ENCODE measurements at regions not wholly inside any gene's neighbourhood (a gene's known extent, or its start where the extent isn't known, plus 50 kb on each side); places are given as distances from the start of the nearest gene placed in this dataset.

DNA sequence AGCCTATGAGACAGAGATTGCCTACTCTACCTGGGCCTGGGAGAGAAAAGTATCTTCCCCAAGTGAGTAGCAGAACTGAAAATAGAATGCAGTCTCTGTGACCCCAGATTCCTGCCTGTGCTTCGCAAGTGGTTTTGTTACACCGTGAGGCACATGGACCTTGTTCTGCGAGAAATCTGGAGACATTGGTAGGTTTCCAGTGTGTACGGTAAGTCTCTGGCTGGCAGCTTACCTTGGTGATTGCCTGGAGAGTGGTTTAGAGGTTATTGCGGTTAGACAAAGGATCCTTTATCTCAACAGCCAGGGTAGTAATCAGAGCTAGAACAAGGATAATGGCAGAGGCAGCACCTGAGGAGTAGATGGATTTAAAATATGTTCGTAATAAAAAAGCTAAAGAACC lies 606.0 kb upstream of the GCFC2 start:
- Histone ChIP-seq H3K79me2 (ENCODE audit: low read length) (no peaks in the 10 kb centered on the region), H3K27ac (ENCODE audit: low read length) (no peak overlapping the region), H3K9me3 (ENCODE audit: low read length) (no peaks in the 10 kb centered on the region), H4K20me1 (ENCODE audit: low read length) (no peaks in the 10 kb centered on the region), H3F3A (ENCODE audit: low read length, unreplicated experiment) (no peaks in the 10 kb centered on the region), H3K4me2 (ENCODE audit: low read length) (no peak overlapping the region), H3K9me2 (replicated peaks; ENCODE audit: low read length) (no peaks in the 10 kb centered on the region), H3K27me3 (ENCODE audit: low read length) (no peaks in the 10 kb centered on the region), H3K4me3 (ENCODE audit: low read length) (no peak overlapping the region), H2AFZ (ENCODE audit: low read length) (no peak overlapping the region), H3K36me3 (ENCODE audit: low read depth, low read length) (no peaks in the 10 kb centered on the region), H3K4me1 (ENCODE audit: insufficient read depth, low read length) (no peaks in the 10 kb centered on the region), H3K9ac (ENCODE audit: low read length) (no peak overlapping the region)
- BruUV-seq (replicated peaks): no TSS peak
- POLR2A ChIA-PET (ENCODE audit: unreplicated experiment): no interaction called here
- no peak for TF ChIP-seq CTCF (conservative IDR thresholded peaks at IDR 0.05; ENCODE audit: low read depth, low read length)
- no peak for TF ChIP-seq EZH2 (IDR thresholded peaks at IDR 0.05; ENCODE audit: low read length, unreplicated experiment)
- CTCF ChIA-PET: no interaction called here
- ATAC-seq (no peak), DNase-seq (no peak)
- intact Hi-C loops (cut with micrococcal nuclease): no loop called here

DNA sequence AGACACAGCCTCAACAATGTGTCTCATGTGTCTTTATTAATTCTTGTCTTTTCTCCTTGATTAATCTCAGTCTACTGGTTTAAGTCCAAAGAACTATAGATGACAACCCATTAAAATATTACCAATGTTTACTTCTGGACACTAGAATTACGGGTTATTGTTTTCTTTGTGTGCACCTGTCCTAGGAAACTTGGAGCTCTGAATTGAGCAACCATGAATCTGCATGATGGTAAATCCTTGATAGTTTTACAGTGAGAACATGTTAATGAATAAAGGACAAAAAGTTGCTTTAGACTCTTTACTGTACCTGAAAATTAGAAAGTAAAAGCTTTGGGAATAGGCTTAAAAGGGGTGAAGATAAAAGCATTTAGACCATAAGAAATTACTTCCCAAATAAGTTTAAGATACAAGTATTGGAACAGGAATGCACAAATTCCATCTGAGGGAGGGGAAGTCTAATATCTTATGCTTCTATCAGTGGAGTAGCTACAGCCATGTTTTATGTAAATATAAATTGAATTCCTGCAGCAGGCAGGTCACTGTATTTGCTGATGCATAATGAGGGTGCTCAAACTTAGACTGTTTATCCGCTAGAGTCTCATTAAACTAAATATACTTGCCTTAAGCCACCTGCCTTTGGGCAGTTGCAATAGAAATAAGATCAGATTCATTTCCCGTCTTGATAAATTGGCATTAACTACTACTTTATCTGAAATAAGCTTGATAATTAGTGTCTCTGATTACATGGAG lies 603.7 kb upstream of the GCFC2 start:
- no peaks in the 10 kb centered on the region for H3K4me1 ChIP-seq (ENCODE audit: insufficient read depth, low read length)
- no peaks in the 10 kb centered on the region for H4K20me1 ChIP-seq (ENCODE audit: low read length)
- H3K27ac ChIP-seq (ENCODE audit: low read length): no peak overlapping the region
- ChIA-PET CTCF (no interaction called here), POLR2A (ENCODE audit: unreplicated experiment) (no interaction called here)
- no peaks in the 10 kb centered on the region for H3K79me2 ChIP-seq (ENCODE audit: low read length)
- no peak for ATAC-seq
- H2AFZ ChIP-seq (ENCODE audit: low read length): no peak overlapping the region
- H3K9me3 ChIP-seq (ENCODE audit: low read length): no peaks in the 10 kb centered on the region
- H3K27me3 ChIP-seq (ENCODE audit: low read length): no peaks in the 10 kb centered on the region
- no peak overlapping the region for H3K4me2 ChIP-seq (ENCODE audit: low read length)
- H3F3A ChIP-seq (ENCODE audit: low read length, unreplicated experiment): no peaks in the 10 kb centered on the region
- DNase-seq: no peak
- H3K9ac ChIP-seq (ENCODE audit: low read length): no peak overlapping the region
- intact Hi-C loops (cut with micrococcal nuclease): no loop called here
- H3K36me3 ChIP-seq (ENCODE audit: low read depth, low read length): no peaks in the 10 kb centered on the region
- no TSS peak for BruUV-seq (replicated peaks)
- H3K9me2 ChIP-seq (replicated peaks; ENCODE audit: low read length): no peaks in the 10 kb centered on the region
- TF ChIP-seq CTCF (conservative IDR thresholded peaks at IDR 0.05; ENCODE audit: low read depth, low read length) (no peak), EZH2 (IDR thresholded peaks at IDR 0.05; ENCODE audit: low read length, unreplicated experiment) (no peak), EZH2phosphoT487 (IDR thresholded peaks at IDR 0.05; ENCODE audit: borderline replicate concordance, low read length) (no peak)
- H3K4me3 ChIP-seq (ENCODE audit: low read length): no peak overlapping the region

DNA sequence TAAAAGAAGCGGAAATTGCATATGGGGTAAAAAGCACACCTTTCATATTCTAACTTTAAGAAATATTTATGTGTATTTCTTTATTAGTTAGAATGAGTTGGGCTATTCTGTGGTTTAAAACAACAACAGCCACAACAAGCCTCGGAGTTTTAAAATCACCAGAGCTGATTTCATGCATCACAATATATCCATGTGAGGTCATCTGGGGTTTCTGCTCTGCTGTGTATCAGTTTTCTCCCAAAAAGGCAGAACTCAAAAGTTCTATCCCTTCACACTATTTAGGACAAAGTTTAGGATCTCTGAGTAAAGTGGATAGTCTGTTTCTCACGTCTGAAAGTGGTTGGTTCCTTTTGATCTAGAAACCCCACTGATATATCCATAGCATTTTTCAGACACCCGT lies 601.5 kb upstream of the GCFC2 start:
- Histone ChIP-seq H3K79me2 (ENCODE audit: low read length) (no peaks in the 10 kb centered on the region), H3F3A (ENCODE audit: low read length, unreplicated experiment) (no peaks in the 10 kb centered on the region), H3K9me2 (replicated peaks; ENCODE audit: low read length) (no peaks in the 10 kb centered on the region), H3K9me3 (ENCODE audit: low read length) (no peaks in the 10 kb centered on the region), H2AFZ (ENCODE audit: low read length) (no peak overlapping the region), H3K4me3 (ENCODE audit: low read length) (no peak overlapping the region), H3K27me3 (ENCODE audit: low read length) (no peaks in the 10 kb centered on the region), H3K36me3 (ENCODE audit: low read depth, low read length) (no peaks in the 10 kb centered on the region), H3K4me1 (ENCODE audit: insufficient read depth, low read length) (no peaks in the 10 kb centered on the region), H3K4me2 (ENCODE audit: low read length) (no peak overlapping the region), H4K20me1 (ENCODE audit: low read length) (no peaks in the 10 kb centered on the region), H3K9ac (ENCODE audit: low read length) (no peak overlapping the region), H3K27ac (ENCODE audit: low read length) (no peak overlapping the region)
- intact Hi-C loops (cut with micrococcal nuclease): no loop called here
- POLR2A ChIA-PET (ENCODE audit: unreplicated experiment): no interaction called here
- DNase-seq: no peak
- TF ChIP-seq EZH2phosphoT487 (IDR thresholded peaks at IDR 0.05; ENCODE audit: borderline replicate concordance, low read length) (no peak), EZH2 (IDR thresholded peaks at IDR 0.05; ENCODE audit: low read length, unreplicated experiment) (no peak), CTCF (conservative IDR thresholded peaks at IDR 0.05; ENCODE audit: low read depth, low read length) (no peak)
- no TSS peak for BruUV-seq (replicated peaks)
- ATAC-seq: no peak
- CTCF ChIA-PET: no interaction called here
